Caco-2 (cell line): ENCODE measurements at regions not wholly inside any gene's neighbourhood (a gene's known extent, or its start where the extent isn't known, plus 50 kb on each side); places are given as distances from the start of the nearest gene placed in this dataset.

Experiments
- BruUV-seq: library from RNA; stranded (reverse); fragments of 400-500 nt; replicated peaks from 2 replicates; lab custom pipeline; 2021; lab: Mats Ljungman, UMichigan
- CTCF ChIA-PET: fragments of 300-600 bp; sonication (Branson Sonifier 250); formaldehyde crosslinking; loops from one replicate; lab custom pipeline; 2022; ENCODE audit warnings: antibody characterized with exemption; lab: Charles Lee
- POLR2A ChIA-PET: fragments of 300-600 bp; sonication (Branson Sonifier 250); formaldehyde crosslinking; loops from one replicate; lab custom pipeline; 2022; ENCODE audit warnings: antibody characterized with exemption; lab: Charles Lee
- DNase-seq, 2 experiments: peaks; one replicate each; pipeline versions ENCODE4 v3.0.0 to v3.0.0-alpha.2; 2020 to 2022
- H3K27me3 ChIP-seq: replicated peaks from 2 replicates; pipeline ENCODE4 v1.6.0; 2011; ENCODE audit warnings: low read length; ENCODE audit not compliant: control insufficient read depth, insufficient read depth
- H3K36me3 ChIP-seq: 2 replicates; pipeline ENCODE4 v1.5.1; 2011; ENCODE audit warnings: low read length; ENCODE audit not compliant: control insufficient read depth, insufficient read depth
- H3K4me1 ChIP-seq: fragments of 250-450 bp; sonication (Bioruptor Pico); 2 replicates; pipeline ENCODE4 v1.5.1; 2020; ENCODE audit warnings: mild to moderate bottlenecking
- H3K4me3 ChIP-seq: 2 replicates; pipeline ENCODE4 v1.5.1; 2011; ENCODE audit warnings: low read depth, mild to moderate bottlenecking, control low read depth, low read length
- H3K9me3 ChIP-seq: fragments of 250-450 bp; sonication (Bioruptor Pico); 2 replicates; pipeline ENCODE4 v1.5.1; 2020; ENCODE audit warnings: mild to moderate bottlenecking, moderate library complexity
- H3K27ac Mint-ChIP-seq: one replicate; pipeline ENCODE4 v1.8.0; 2022; ENCODE audit warnings: mixed read lengths; ENCODE audit not compliant: unreplicated experiment
- H3K27me3 Mint-ChIP-seq: one replicate; pipeline ENCODE4 v1.8.0; 2022; ENCODE audit warnings: mixed read lengths; ENCODE audit not compliant: insufficient read depth, unreplicated experiment
- H3K36me3 Mint-ChIP-seq: one replicate; pipeline ENCODE4 v1.8.0; 2022; ENCODE audit warnings: mild to moderate bottlenecking, mixed read lengths; ENCODE audit not compliant: insufficient read depth, unreplicated experiment
- H3K4me1 Mint-ChIP-seq: one replicate; pipeline ENCODE4 v1.8.0; 2022; ENCODE audit warnings: low read depth, mixed read lengths; ENCODE audit not compliant: unreplicated experiment
- H3K4me3 Mint-ChIP-seq: one replicate; pipeline ENCODE4 v1.8.0; 2022; ENCODE audit warnings: mild to moderate bottlenecking, moderate library complexity, mixed read lengths; ENCODE audit not compliant: unreplicated experiment
- H3K9me3 Mint-ChIP-seq: one replicate; pipeline ENCODE4 v1.8.0; 2022; ENCODE audit warnings: mixed read lengths; ENCODE audit not compliant: unreplicated experiment
- intact Hi-C: fragments of 100-400 bp; cut with micrococcal nuclease; formaldehyde crosslinking; loops from one replicate; pipeline ENCODE4 v1.10.0; 2022; ENCODE audit not compliant: unreplicated experiment
- TF ChIP-seq, protein P1 (sequence below), 2 experiments: fragments of 200-600 bp in 1 of 2; IDR thresholded peaks; 1 replicate in 1 of 2; 2 replicates in 1 of 2; pipeline versions ENCODE4 v1.5.1 to v1.8.0; 2011 to 2022; ENCODE audit warnings: antibody characterized with exemption in 1 of 2, control low read depth in 1 of 2, inconsistent platforms in 1 of 2, low read depth in 1 of 2, low read length in 1 of 2, mild to moderate bottlenecking in 1 of 2, moderate library complexity in 1 of 2; ENCODE audit not compliant: insufficient read depth in 1 of 2, severe bottlenecking in 1 of 2, unreplicated experiment in 1 of 2

DNA sequence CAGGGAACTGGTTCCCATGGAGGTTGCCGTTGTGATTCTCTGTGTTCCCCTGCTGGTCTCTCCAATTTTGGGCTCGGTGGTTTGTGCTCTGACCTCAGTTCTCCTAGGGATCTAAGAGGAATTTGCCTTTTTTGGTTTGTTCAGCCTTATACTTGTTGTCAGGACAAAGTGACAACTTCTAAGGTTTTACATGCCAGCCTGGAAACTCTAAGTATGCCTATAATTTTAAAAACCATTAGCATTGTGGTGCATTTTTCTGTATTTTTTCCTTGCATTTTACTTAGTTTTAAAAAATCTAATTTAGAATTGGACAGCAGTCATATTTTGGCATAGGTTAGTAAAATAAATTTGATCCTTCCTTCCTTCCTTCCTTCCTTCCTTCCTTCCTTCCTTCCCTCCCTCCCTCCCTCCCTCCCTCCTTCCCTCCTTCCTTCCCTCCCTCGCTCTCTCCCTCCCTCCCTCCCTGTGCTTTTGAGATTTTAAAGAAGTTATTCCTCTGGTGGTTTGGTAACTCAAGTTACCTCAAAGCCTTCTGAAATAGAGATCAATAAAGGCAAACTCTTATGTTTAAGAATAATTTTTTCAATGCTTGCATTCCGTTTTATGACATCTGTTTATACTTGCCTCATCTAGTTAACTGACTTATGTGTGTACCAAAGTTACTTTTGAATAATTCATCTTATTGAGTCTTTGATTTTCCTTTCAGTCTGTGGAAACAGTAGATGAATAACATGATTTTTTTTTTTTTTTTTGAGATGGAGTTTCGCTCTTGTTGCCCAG, 141.3 kb upstream of the RGS17 start:
- no peaks in the 10 kb centered on the region for H3K9me3 Mint-ChIP-seq
- Histone ChIP-seq H3K4me1 (no peaks in the 10 kb centered on the region), H3K9me3 (no peaks in the 10 kb centered on the region), H3K36me3 (no peaks in the 10 kb centered on the region), H3K27me3 (no peaks in the 10 kb centered on the region), H3K4me3 (no peak overlapping the region)
- H3K27ac Mint-ChIP-seq = no peak overlapping the region
- DNase-seq = no peak
- no peak overlapping the region for H3K4me3 Mint-ChIP-seq
- BruUV-seq = no TSS peak
- POLR2A ChIA-PET = no interaction called here
- CTCF ChIA-PET = no interaction called here
- TF ChIP-seq, protein P1, sequence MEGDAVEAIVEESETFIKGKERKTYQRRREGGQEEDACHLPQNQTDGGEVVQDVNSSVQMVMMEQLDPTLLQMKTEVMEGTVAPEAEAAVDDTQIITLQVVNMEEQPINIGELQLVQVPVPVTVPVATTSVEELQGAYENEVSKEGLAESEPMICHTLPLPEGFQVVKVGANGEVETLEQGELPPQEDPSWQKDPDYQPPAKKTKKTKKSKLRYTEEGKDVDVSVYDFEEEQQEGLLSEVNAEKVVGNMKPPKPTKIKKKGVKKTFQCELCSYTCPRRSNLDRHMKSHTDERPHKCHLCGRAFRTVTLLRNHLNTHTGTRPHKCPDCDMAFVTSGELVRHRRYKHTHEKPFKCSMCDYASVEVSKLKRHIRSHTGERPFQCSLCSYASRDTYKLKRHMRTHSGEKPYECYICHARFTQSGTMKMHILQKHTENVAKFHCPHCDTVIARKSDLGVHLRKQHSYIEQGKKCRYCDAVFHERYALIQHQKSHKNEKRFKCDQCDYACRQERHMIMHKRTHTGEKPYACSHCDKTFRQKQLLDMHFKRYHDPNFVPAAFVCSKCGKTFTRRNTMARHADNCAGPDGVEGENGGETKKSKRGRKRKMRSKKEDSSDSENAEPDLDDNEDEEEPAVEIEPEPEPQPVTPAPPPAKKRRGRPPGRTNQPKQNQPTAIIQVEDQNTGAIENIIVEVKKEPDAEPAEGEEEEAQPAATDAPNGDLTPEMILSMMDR (IDR thresholded peaks at IDR 0.05; ENCODE audit: insufficient read depth in 1 of 2, low read depth in 1 of 2, low read length in 1 of 2, severe bottlenecking in 1 of 2, unreplicated experiment in 1 of 2) = no peak
- no peaks in the 10 kb centered on the region for H3K4me1 Mint-ChIP-seq
- H3K27me3 Mint-ChIP-seq = peaks cover 5% of the 10 kb centered on the region
- intact Hi-C loops = no loop called here
- H3K36me3 Mint-ChIP-seq = no peaks in the 10 kb centered on the region

DNA sequence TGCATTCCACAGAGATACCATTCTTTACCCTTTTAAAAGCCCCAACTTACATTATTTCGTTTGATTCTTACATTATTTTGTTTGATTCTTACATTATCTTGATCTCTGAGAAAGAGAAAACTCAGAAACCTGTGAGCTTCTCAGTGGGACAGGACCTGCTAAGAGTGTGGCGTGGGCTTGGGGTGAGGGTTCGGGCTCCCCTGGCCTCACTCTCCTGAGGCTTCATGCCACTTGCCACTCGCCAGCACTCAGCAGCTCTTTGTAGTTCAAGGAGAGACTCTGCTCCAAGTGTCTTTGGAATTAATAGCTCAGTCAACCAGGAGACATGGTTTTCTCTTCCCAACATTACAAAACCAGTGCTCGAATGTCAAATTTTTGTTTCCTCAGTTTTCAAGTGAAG, 132.4 kb upstream of the RGS17 start:
- Histone ChIP-seq H3K9me3 (no peaks in the 10 kb centered on the region), H3K4me3 (no peak overlapping the region), H3K27me3 (no peaks in the 10 kb centered on the region), H3K4me1 (no peaks in the 10 kb centered on the region), H3K36me3 (no peaks in the 10 kb centered on the region)
- POLR2A ChIA-PET = no interaction called here
- no peak for DNase-seq
- Mint-ChIP-seq H3K27me3 (peaks cover 3% of the 10 kb centered on the region), H3K27ac (no peak overlapping the region), H3K4me1 (no peaks in the 10 kb centered on the region), H3K4me3 (no peak overlapping the region), H3K36me3 (no peaks in the 10 kb centered on the region), H3K9me3 (no peaks in the 10 kb centered on the region)
- intact Hi-C loops = no loop called here
- CTCF ChIA-PET = no interaction called here
- TF ChIP-seq, protein P1 (IDR thresholded peaks at IDR 0.05; ENCODE audit: insufficient read depth in 1 of 2, low read depth in 1 of 2, low read length in 1 of 2, severe bottlenecking in 1 of 2, unreplicated experiment in 1 of 2) = no peak
- BruUV-seq = no TSS peak

DNA sequence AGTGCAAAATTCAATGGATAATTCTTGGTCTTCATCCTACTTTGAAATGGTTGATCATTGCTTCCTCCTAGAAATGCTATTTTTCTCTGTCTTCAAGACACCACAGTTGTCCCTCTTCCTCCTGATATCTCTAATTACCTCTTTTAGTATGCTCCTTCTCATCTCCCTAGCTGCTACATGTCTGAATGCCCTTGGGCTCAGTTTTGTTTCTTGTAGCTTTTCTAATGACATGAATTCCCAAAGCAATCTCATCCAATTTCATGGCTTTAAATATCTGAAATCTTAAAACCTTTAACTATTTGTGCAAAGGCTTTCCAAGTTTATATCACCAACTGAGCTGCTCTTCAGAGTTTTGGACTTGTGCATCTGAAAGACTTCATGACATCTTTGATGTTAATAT, 120.2 kb upstream of the RGS17 start:
- ChIA-PET CTCF (no interaction called here), POLR2A (no interaction called here)
- Histone ChIP-seq H3K4me3 (no peak overlapping the region), H3K27me3 (no peaks in the 10 kb centered on the region), H3K36me3 (no peaks in the 10 kb centered on the region), H3K9me3 (no peaks in the 10 kb centered on the region), H3K4me1 (no peaks in the 10 kb centered on the region)
- no peaks in the 10 kb centered on the region for H3K36me3 Mint-ChIP-seq
- intact Hi-C loops = no loop called here
- no TSS peak for BruUV-seq
- H3K4me3 Mint-ChIP-seq = no peak overlapping the region
- TF ChIP-seq, protein P1 (IDR thresholded peaks at IDR 0.05; ENCODE audit: insufficient read depth in 1 of 2, low read depth in 1 of 2, low read length in 1 of 2, severe bottlenecking in 1 of 2, unreplicated experiment in 1 of 2) = no peak
- H3K9me3 Mint-ChIP-seq = no peaks in the 10 kb centered on the region
- H3K27ac Mint-ChIP-seq = no peak overlapping the region
- DNase-seq = no peak
- H3K4me1 Mint-ChIP-seq = no peaks in the 10 kb centered on the region
- H3K27me3 Mint-ChIP-seq = no peaks in the 10 kb centered on the region
